Upper lobe of left lung (tissue), 6 donors: ENCODE measurements at regions not wholly inside any gene's neighbourhood (a gene's known extent, or its start where the extent isn't known, plus 50 kb on each side); places are given as distances from the start of the nearest gene placed in this dataset.

Experiments
- ATAC-seq, 2 donors: fragments of 200-7000 bp; cut with Tn5 transposase; one replicate each; pipeline ENCODE4 v1.9.1; 2022; ENCODE audit warnings: mild to moderate bottlenecking in 2 of 2, moderate library complexity in 2 of 2; ENCODE audit not compliant: low FRiP score in 2 of 2
- DNase-seq, 2 donors: peaks; one replicate each; pipeline ENCODE4 v3.0.0-alpha.2; 2019 to 2020
- H3K27ac ChIP-seq, 4 donors: fragments of 200-600 bp; sonication (generic); one replicate each; pipeline ENCODE4 v1.5.1; 2016 to 2019
- H3K27me3 ChIP-seq, 4 donors: fragments of 200-600 bp; sonication (generic); one replicate each; pipeline ENCODE4 v1.5.1; 2017 to 2019
- H3K36me3 ChIP-seq, 4 donors: fragments of 200-600 bp; sonication (generic); one replicate each; pipeline ENCODE4 v1.5.1; 2016 to 2019
- H3K4me1 ChIP-seq, 4 donors: fragments of 200-600 bp; sonication (generic); one replicate each; pipeline ENCODE4 v1.5.1; 2018 to 2019
- H3K4me3 ChIP-seq, 4 donors: fragments of 200-600 bp; sonication (generic); one replicate each; pipeline ENCODE4 v1.5.1; 2017 to 2019; ENCODE audit warnings: mild to moderate bottlenecking in 2 of 4, moderate library complexity in 1 of 4
- H3K9me3 ChIP-seq, 4 donors: fragments of 200-600 bp; sonication (generic); one replicate each; pipeline ENCODE4 v1.5.1; 2018 to 2019
- CTCF ChIP-seq, 6 experiments: fragments of 450-650 bp in 4 of 6; fragments of 200-600 bp in 2 of 6; sonication (generic) in 2 of 6; IDR thresholded peaks; one replicate each; pipeline ENCODE4 v1.5.1; 2016 to 2019; ENCODE audit warnings: antibody characterized with exemption in 6 of 6
- EP300 ChIP-seq, 4 donors: sonication (generic); formaldehyde crosslinking; IDR thresholded peaks; one replicate each; pipeline ENCODE4 v1.5.1; 2017; ENCODE audit warnings: antibody characterized with exemption in 4 of 4, control low read depth in 2 of 4
- POLR2A ChIP-seq, 4 donors: fragments of 450-650 bp; IDR thresholded peaks; one replicate each; pipeline ENCODE4 v1.5.1; 2016 to 2017; ENCODE audit warnings: antibody characterized with exemption in 4 of 4, mild to moderate bottlenecking in 2 of 4
- POLR2AphosphoS5 ChIP-seq, 2 donors: sonication (generic); formaldehyde crosslinking; IDR thresholded peaks; one replicate each; pipeline ENCODE4 v1.5.1; 2017; ENCODE audit warnings: antibody characterized with exemption in 2 of 2
- WGBS, 2 donors: methylation state at CpG; one replicate each; pipeline ENCODE4 v1.1.5; 2017 to 2018; 5-methylcytosine and 5-hydroxymethylcytosine counted together
- donor health status: DM: no; HTN: no; CAD: no; lungs with moderate emphysema.
- donor health status: DM: no; HTN: yes; CAD: no; lungs with severe emphysema.

GRCh38 chr20:19824861-19825260 is 66.8 kb downstream of the RIN2 start:
- H3K4me3 ChIP-seq, result no peak overlapping the region
- peak overlapping the region in 3 of 4 donors; percentile 9 to 45 (median 36) for H3K27ac ChIP-seq
- H3K36me3 ChIP-seq, result peaks cover 0 to 2% (median 0%) of the 10 kb centered on the region in 4 donors
- TF ChIP-seq EP300 (IDR thresholded peaks at IDR 0.05) (no peak), POLR2AphosphoS5 (IDR thresholded peaks at IDR 0.05) (no peak), POLR2A (IDR thresholded peaks at IDR 0.05) (no peak), CTCF (IDR thresholded peaks at IDR 0.05) (no peak)
- H3K27me3 ChIP-seq, result no peaks in the 10 kb centered on the region
- H3K9me3 ChIP-seq, result no peaks in the 10 kb centered on the region
- ATAC-seq, result no peak
- WGBS, 2 donors, result 88 to 96% methylated on average over 3 of the region's 3 CpGs
- peaks cover 0 to 22% (median 19%) of the 10 kb centered on the region in 4 donors for H3K4me1 ChIP-seq
- DNase-seq, result no peak

GRCh38 chr20:19826179-19826914 is 68.3 kb downstream of the RIN2 start:
- peaks cover 0 to 2% (median 0%) of the 10 kb centered on the region in 4 donors for H3K36me3 ChIP-seq
- DNase-seq (no peak), ATAC-seq (no peak)
- no peaks in the 10 kb centered on the region for H3K9me3 ChIP-seq
- H3K4me3 ChIP-seq, result no peak overlapping the region
- H3K27me3 ChIP-seq, result no peaks in the 10 kb centered on the region
- peaks cover 0 to 25% (median 19%) of the 10 kb centered on the region in 4 donors for H3K4me1 ChIP-seq
- WGBS, 2 donors, result 77 to 79% methylated on average over 3 of the region's 3 CpGs
- no peak overlapping the region for H3K27ac ChIP-seq
- TF ChIP-seq POLR2AphosphoS5 (IDR thresholded peaks at IDR 0.05), result no peak
- no peak for TF ChIP-seq CTCF (IDR thresholded peaks at IDR 0.05)
- no peak for TF ChIP-seq POLR2A (IDR thresholded peaks at IDR 0.05)
- TF ChIP-seq EP300 (IDR thresholded peaks at IDR 0.05), result no peak

- 46 to 53% methylated on average over 1 of the region's 1 CpG for WGBS, 2 donors
These were observed 69.8 kb downstream of the RIN2 start for GRCh38 chr20:19827818-19828217.

GRCh38 chr20:19828232-19828631 is 70.2 kb downstream of the RIN2 start:
- 40 to 41% methylated on average over 4 of the region's 4 CpGs for WGBS, 2 donors
- ATAC-seq (peak in 1 of 2 donors; percentile 65), DNase-seq (no peak)
- Histone ChIP-seq H3K4me3 (no peak overlapping the region), H3K4me1 (peaks cover 0 to 25% (median 19%) of the 10 kb centered on the region in 4 donors), H3K9me3 (no peaks in the 10 kb centered on the region), H3K27me3 (no peaks in the 10 kb centered on the region), H3K36me3 (peaks cover 0 to 2% (median 0%) of the 10 kb centered on the region in 4 donors), H3K27ac (peak overlapping the region in 2 of 4 donors; percentile 4 to 61)
- TF ChIP-seq CTCF (IDR thresholded peaks at IDR 0.05) (peak in 1 of 6 experiments; percentile 35), POLR2A (IDR thresholded peaks at IDR 0.05) (no peak), EP300 (IDR thresholded peaks at IDR 0.05) (no peak), POLR2AphosphoS5 (IDR thresholded peaks at IDR 0.05) (no peak)

More at GRCh38 chr20:19827818-19828217, 69.8 kb downstream of the RIN2 start:
- Histone ChIP-seq H3K4me3 (no peak overlapping the region), H3K27ac (peak overlapping the region in 2 of 4 donors; percentile 4 to 61), H3K27me3 (no peaks in the 10 kb centered on the region), H3K9me3 (no peaks in the 10 kb centered on the region), H3K36me3 (peaks cover 0 to 2% (median 0%) of the 10 kb centered on the region in 4 donors), H3K4me1 (peaks cover 0 to 25% (median 19%) of the 10 kb centered on the region in 4 donors)
- TF ChIP-seq POLR2AphosphoS5 (IDR thresholded peaks at IDR 0.05) (no peak), CTCF (IDR thresholded peaks at IDR 0.05) (no peak), POLR2A (IDR thresholded peaks at IDR 0.05) (no peak), EP300 (IDR thresholded peaks at IDR 0.05) (no peak)
- DNase-seq, result no peak
- peak in 1 of 2 donors; percentile 12 for ATAC-seq
